Esophagus squamous epithelium (tissue), 5 donors: ENCODE measurements at regions not wholly inside any gene's neighbourhood (a gene's known extent, or its start where the extent isn't known, plus 50 kb on each side); places are given as distances from the start of the nearest gene placed in this dataset.
A peak's percentile ranks its signal among the peaks of the same experiment; 100 is the strongest.

Experiments
- DNase-seq: peaks from one replicate; lab custom pipeline; 2025; lab: John Stamatoyannopoulos, UW
- H3K27ac ChIP-seq, 4 donors: fragments of 200-600 bp; sonication (generic); one replicate each; pipeline ENCODE4 v1.5.1; 2016 to 2019; ENCODE audit warnings: mild to moderate bottlenecking in 1 of 4
- H3K27me3 ChIP-seq, 4 donors: fragments of 200-600 bp; sonication (generic); 1 replicate in 3 of 4; 2 replicates in 1 of 4; pipeline versions ENCODE4 v1.5.1 to v1.6.0; 2017 to 2021; ENCODE audit warnings: antibody characterized with exemption in 1 of 4
- H3K36me3 ChIP-seq, 3 donors: fragments of 200-600 bp; sonication (generic); one replicate each; pipeline ENCODE4 v1.5.1; 2016 to 2019
- H3K4me1 ChIP-seq, 3 donors: fragments of 200-600 bp; sonication (generic); one replicate each; pipeline ENCODE4 v1.5.1; 2017 to 2019
- H3K4me3 ChIP-seq, 4 donors: fragments of 200-600 bp; sonication (generic); 1 replicate in 3 of 4; 2 replicates in 1 of 4; pipeline ENCODE4 v1.5.1; 2016 to 2019; ENCODE audit warnings: mild to moderate bottlenecking in 2 of 4, moderate library complexity in 1 of 4
- H3K9me3 ChIP-seq, 3 donors: fragments of 200-600 bp; sonication (generic); one replicate each; pipeline ENCODE4 v1.5.1; 2016 to 2019
- CTCF ChIP-seq, 6 experiments: fragments of 450-650 bp in 4 of 6; fragments of 200-600 bp in 2 of 6; sonication (generic) in 2 of 6; IDR thresholded peaks; one replicate each; pipeline ENCODE4 v1.5.1; 2016 to 2019; ENCODE audit warnings: antibody characterized with exemption in 6 of 6, mild to moderate bottlenecking in 4 of 6, moderate library complexity in 4 of 6
- POLR2A ChIP-seq, 4 donors: fragments of 450-650 bp; IDR thresholded peaks; one replicate each; pipeline ENCODE4 v1.6.1; 2017; ENCODE audit warnings: antibody characterized with exemption in 4 of 4, mild to moderate bottlenecking in 4 of 4, moderate library complexity in 3 of 4
- WGBS, 2 donors: methylation state at CpG; one replicate each; pipeline ENCODE4 v1.1.5; 2018; 5-methylcytosine and 5-hydroxymethylcytosine counted together
- intact Hi-C: fragments of 100-400 bp; cut with DNase I; formaldehyde crosslinking; loops from one replicate; pipeline ENCODE4 v1.15.0; 2022
- donor health status: DM: yes; HTN: yes; CAD: no.

DNA sequence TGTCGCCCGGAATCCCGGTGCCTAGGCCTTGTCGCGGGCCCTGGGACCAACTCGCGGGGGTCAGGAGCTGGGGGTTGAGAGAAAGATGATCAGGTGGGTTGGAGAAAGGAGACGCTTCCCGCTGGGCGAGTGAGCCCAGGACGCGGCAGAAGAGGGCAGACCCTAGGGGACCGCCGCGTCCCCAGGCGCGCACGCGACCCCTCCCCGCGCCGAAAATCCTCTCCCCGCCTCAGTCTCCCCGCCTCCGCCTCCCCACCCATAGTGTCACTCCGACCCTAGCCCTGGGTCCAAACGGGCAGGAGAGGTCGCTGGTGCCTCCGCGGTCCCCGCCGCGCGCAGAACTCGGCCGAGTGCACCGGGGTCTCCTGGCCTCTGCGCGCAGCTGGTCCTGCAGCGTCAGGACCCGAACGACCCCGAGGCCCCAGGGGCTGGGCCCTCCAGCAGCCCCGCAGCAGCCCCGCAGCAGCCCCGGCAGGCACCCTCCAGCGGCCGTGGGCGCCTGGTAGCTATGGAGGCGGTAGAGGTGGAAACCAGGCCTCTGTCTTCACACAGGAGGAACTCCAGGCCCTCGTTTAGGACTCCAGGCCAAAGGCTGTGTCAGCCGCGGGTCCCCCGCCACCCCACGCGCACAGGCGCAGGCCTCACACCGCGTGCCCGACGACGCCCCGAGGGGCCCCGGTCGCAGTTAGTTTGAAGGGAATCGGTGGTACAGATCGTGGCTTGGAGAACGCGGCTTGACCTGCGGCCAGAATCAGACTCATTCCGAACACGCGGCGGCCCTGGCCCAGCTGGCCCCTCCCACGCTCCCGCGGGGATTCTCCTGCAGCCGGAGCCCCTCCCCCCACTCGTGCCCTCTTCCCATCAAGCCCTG is 60.1 kb upstream of the EIF5 start:
- peaks cover 6 to 27% (median 10%) of the 10 kb centered on the region in 3 donors for H3K4me1 ChIP-seq
- 33 to 50% methylated on average over 11 to 16 of the region's 79 CpGs for WGBS, 2 donors
- peak overlapping the region in 1 of 4 donors; percentile 31 for H3K27ac ChIP-seq
- TF ChIP-seq POLR2A (IDR thresholded peaks at IDR 0.05), result no peak
- TF ChIP-seq CTCF (IDR thresholded peaks at IDR 0.05), result no peak
- H3K27me3 ChIP-seq, result peaks cover 0 to 92% (median 9%) of the 10 kb centered on the region in 4 donors
- H3K4me3 ChIP-seq, result peak overlapping the region; percentile 38 to 66 (median 47)
- intact Hi-C loops, result no loop called here
- H3K36me3 ChIP-seq, result no peaks in the 10 kb centered on the region
- no peaks in the 10 kb centered on the region for H3K9me3 ChIP-seq
- DNase-seq, result no peak

DNA sequence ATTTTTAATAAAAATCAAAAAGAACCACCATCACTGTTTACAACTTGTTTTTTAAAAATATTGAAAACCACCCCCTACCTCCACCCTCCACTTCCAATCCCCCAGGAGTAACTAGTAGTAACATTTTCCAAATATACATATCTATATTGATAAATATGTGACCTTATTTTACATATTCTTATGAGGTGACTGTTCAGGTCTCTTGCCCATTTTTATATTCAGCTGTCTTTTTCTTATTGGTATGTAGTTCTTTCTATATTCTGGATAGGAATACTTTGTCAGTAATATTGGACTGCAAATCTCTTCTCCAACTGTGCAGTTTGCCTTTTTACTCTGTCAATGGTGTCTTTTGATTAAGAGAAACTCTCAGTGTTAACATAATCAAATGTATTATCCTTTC is 59.0 kb upstream of the EIF5 start:
- H3K27me3 ChIP-seq, result peaks cover 0 to 92% (median 9%) of the 10 kb centered on the region in 4 donors
- H3K4me3 ChIP-seq, result no peak overlapping the region
- no peaks in the 10 kb centered on the region for H3K9me3 ChIP-seq
- no peak for DNase-seq
- intact Hi-C loops, result no loop called here
- H3K36me3 ChIP-seq, result no peaks in the 10 kb centered on the region
- no peak overlapping the region for H3K27ac ChIP-seq
- TF ChIP-seq CTCF (IDR thresholded peaks at IDR 0.05), result no peak
- no peak for TF ChIP-seq POLR2A (IDR thresholded peaks at IDR 0.05)
- H3K4me1 ChIP-seq, result peaks cover 6 to 37% (median 16%) of the 10 kb centered on the region in 3 donors

GRCh38 chr14:103277931-103278330 is 56.1 kb upstream of the EIF5 start:
- Histone ChIP-seq H3K36me3 (no peaks in the 10 kb centered on the region), H3K4me1 (peaks cover 6 to 39% (median 16%) of the 10 kb centered on the region in 3 donors), H3K4me3 (no peak overlapping the region), H3K27me3 (peaks cover 0 to 98% (median 9%) of the 10 kb centered on the region in 4 donors), H3K27ac (no peak overlapping the region), H3K9me3 (no peaks in the 10 kb centered on the region)
- intact Hi-C loops, result no loop called here
- TF ChIP-seq CTCF (IDR thresholded peaks at IDR 0.05) (no peak), POLR2A (IDR thresholded peaks at IDR 0.05) (no peak)
- 84 to 87% methylated on average over 7 to 8 of the region's 8 CpGs for WGBS, 2 donors
- DNase-seq, result no peak

DNA sequence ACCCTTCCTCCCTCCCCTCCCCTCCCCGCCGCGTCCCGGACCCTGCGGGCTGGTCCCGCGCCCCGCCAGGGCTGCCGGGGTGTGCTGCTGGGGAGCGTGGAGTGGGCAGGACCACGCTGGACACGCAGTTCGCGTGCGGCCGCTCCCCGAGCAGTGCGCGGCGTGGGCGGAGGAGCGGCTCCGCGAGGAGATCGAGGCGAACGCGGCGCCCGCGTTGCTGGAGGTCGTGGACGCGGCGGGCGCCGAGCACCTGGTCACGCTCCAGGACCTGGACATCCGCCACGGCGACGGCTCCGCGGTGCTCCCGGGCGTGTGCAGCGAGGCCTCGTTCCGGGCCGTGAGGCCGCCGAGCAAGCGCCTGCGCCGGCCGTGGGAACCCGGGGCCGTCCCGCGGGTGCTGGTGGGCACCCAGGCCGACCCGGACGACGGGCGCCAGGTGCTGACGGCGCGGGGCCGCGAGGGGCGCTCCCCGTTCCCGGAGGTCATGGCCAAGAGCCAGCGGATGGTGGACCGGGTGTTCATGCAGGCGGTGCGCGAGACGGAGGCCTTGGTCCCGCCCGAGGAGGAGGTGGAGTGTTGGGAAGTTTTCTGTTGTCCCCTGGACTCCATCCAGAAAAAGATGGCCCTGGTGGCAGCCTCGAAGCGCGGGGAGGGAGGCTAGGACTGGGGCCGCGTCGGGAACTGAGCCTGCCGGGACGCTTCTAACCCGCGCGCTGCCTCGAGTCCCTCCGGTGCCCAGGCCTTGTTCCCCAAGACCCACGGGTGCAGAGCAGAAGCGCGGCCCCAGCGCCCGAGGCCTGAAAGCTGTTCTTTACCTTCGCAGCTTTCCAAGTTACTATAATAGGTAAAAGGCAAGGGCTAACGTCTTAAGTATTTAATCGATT is 54.7 kb upstream of the EIF5 start:
- 50 to 93% methylated on average over 3 to 9 of the region's 102 CpGs for WGBS, 2 donors
- Histone ChIP-seq H3K27me3 (peaks cover 0 to 97% (median 5%) of the 10 kb centered on the region in 4 donors), H3K9me3 (no peaks in the 10 kb centered on the region), H3K36me3 (no peaks in the 10 kb centered on the region), H3K4me1 (peaks cover 0 to 25% (median 10%) of the 10 kb centered on the region in 3 donors), H3K4me3 (peak overlapping the region; percentile 24 to 62 (median 38)), H3K27ac (peak overlapping the region in 1 of 4 donors; percentile 26)
- no peak for DNase-seq
- intact Hi-C loops, result no loop called here
- TF ChIP-seq CTCF (IDR thresholded peaks at IDR 0.05) (no peak), POLR2A (IDR thresholded peaks at IDR 0.05) (no peak)
